GM18511 (cell line): ENCODE measurements at regions not wholly inside any gene's neighbourhood (a gene's known extent, or its start where the extent isn't known, plus 50 kb on each side); places are given as distances from the start of the nearest gene placed in this dataset.

ENCODE experiments used
- ATAC-seq: cut with Tn5 transposase; IDR thresholded peaks from one replicate; pipeline ENCODE4 v1.9.1; 2021; ENCODE audit warnings: mild to moderate bottlenecking, moderate library complexity; ENCODE audit not compliant: unreplicated experiment

- peak; percentile 96 for ATAC-seq
These were observed 64.5 kb upstream of the WDR1 start for GRCh38 chr4:10180927-10181744.

- ATAC-seq = no peak
These were observed 64.0 kb upstream of the WDR1 start for GRCh38 chr4:10180603-10180926.

- no peak for ATAC-seq
These were observed 63.5 kb upstream of the WDR1 start for GRCh38 chr4:10179957-10180602.

- no peak for ATAC-seq
These were observed 62.2 kb upstream of the WDR1 start for GRCh38 chr4:10178763-10179162.

GRCh38 chr4:10175626-10176025, 59.0 kb upstream of the WDR1 start:
- no peak for ATAC-seq

- ATAC-seq = no peak
These were observed 57.5 kb upstream of the WDR1 start for GRCh38 chr4:10173754-10174749.

GRCh38 chr4:10173037-10173753, 56.6 kb upstream of the WDR1 start:
- no peak for ATAC-seq

- ATAC-seq = no peak
These were observed 55.8 kb upstream of the WDR1 start for GRCh38 chr4:10172278-10172921.

GRCh38 chr4:10171055-10171454, 54.5 kb upstream of the WDR1 start:
- no peak for ATAC-seq

GRCh38 chr4:10169839-10170387, 53.3 kb upstream of the WDR1 start:
- no peak for ATAC-seq

GRCh38 chr4:10168151-10168550, 51.6 kb upstream of the WDR1 start:
- ATAC-seq = no peak

GRCh38 chr4:10167201-10167600, 50.6 kb upstream of the WDR1 start:
- ATAC-seq = no peak
